Cerebellar nuclear complex (tissue), 1 donor: ENCODE measurements at regions not wholly inside any gene's neighbourhood (a gene's known extent, or its start where the extent isn't known, plus 50 kb on each side); places are given as distances from the start of the nearest gene placed in this dataset.

Experiments
- DNase-seq, 2 experiments: peaks; one replicate each; lab custom pipeline; 2025; lab: John Stamatoyannopoulos, UW

DNA sequence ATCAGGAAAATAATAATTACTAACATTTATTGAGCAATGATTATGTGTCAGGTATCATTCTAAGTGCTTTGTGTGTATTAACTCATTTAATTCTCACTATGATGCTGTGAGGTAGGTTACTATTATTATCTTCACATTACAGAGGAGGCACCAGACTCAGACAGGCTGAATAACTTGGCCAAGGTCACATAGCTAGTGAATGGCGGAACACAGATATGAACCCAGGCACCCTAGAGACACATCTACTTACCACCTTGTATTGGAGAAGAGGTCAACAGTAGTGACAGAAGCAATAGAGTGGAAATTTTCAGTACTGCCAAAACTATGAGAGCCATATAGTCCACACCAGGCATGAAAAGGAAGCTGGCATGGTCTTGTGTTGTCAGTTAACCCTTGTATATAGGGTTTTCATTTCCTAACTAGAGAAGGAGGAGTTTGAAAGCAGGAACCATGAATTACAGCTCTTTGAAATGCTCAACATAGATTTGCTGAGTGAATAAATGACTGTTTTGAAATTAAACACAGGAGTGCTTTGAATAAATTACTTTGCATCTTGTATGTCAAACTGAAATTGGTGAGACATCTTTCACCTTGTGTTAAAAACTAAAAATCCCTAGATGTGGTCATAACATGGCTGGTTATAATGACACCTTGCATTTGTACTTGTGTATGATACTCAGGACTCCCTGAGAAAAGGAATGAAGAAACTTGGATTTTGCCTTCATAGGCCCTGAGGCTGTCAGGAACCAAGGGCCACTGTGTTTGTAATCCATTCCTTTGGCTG is 71.8 kb downstream of the RTL9 start:
- no peak for DNase-seq

DNA sequence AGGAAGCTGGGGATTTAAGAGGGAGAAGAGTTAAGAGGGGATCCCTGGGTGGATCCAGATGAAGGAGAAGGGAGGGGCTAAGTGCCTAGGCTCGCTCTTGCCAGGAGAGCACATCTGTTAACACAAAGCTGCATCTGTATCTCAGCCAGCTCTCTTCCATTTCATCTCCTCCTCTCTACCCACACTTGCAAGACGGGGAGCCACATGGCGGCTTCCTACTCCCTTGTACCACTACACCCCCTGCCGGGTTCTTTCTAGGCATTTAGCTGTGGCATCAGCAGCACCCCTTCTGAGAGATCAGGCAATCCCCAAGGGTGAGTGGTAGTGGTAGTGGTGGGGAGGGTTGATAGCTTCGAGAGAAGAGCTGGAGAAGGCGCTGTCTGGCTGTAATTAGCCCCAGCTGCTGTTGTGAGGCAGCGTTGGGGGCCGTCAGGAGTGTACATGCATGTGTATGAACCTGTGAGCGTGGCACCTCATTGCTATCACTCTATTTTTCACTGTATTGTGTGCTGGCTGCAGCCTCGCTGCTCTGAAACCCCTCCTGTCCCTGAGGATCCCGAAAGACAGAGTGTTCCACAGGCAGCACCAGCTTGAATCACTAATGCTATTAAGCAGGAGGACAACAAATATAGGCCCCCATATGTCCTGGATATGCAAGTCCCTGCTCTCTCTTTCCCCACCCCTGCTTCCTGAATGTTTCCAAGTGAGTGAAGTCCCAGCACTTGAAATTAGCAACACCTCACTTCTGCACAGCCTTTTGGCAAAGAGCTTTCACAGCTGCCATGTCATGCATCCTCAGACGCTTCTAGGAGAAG is 73.7 kb downstream of the RTL9 start:
- no peak for DNase-seq

DNA sequence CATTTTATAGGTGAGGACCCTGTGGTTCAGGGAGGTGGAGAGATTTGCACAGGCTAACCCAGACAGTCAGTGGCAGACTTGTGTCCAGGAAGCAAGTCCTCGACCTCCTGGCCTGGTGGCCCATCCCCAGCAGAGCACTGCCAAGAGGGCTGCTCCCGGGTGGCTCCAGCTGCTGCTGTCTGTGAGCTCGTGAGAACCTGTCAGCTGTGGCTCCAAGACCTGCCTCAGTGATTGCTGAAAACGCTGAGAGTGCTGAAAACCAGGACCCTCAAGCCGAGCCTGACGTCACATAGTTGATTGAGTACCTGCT is 74.2 kb downstream of the RTL9 start:
- DNase-seq, result no peak

DNA sequence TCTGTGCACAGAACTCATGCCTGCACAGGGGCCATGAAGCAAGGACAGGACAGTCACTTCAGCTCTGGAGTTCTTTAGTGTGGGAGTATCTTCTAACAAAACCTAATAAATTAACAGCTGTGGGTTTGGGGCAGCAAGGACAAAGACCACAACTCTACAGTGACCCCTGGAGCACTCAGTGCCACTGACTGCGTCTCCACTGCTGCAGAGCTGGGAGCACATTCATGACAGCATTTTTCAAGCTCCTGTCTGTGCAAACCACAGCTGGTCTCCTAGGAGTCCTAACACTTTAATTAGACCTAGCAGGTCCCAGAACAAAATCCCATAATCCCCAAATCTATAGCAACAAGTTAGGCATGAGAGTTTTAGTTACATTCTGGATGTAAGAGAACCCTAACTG is 76.5 kb downstream of the RTL9 start:
- no peak for DNase-seq

DNA sequence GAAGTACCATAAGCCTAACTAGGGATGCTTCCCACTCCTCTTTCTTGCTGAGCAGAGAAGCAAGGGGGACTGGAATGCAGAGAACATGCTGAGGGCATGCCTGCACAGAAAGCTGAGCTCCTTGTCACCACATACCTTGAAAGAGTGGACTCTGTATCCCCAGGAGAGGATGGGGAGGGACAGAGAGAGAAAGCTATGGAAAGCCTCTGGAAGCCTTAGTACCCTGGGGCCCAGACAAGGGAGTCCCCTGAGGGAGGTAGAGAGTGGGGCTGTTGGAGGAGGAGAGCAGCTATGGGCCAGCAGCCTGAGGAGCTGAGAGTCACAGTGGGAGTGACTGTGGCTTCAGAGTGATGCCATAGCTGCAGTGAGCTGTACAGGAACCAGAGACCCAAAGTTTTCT is 77.9 kb downstream of the RTL9 start:
- DNase-seq, result no peak

DNA sequence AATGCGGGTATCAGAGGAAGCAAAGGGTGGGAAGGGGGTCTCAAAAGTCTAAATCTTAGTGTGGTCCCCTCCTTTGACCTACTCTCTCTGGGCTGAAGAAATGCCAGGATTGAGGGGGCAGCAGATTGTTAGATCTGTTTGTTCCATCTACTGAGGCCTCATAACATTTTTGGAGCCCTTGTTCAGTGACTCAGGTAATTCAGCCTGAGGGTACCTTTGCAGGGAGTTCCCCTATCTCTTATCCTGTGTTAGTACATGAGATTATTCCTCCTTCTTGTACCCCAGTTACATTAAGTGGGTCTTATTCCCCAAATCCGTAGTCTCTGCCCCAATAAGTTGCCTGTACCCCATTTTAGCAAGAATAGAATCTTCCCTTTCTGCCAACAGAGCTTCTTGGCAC is 79.0 kb downstream of the RTL9 start:
- DNase-seq, result no peak

DNA sequence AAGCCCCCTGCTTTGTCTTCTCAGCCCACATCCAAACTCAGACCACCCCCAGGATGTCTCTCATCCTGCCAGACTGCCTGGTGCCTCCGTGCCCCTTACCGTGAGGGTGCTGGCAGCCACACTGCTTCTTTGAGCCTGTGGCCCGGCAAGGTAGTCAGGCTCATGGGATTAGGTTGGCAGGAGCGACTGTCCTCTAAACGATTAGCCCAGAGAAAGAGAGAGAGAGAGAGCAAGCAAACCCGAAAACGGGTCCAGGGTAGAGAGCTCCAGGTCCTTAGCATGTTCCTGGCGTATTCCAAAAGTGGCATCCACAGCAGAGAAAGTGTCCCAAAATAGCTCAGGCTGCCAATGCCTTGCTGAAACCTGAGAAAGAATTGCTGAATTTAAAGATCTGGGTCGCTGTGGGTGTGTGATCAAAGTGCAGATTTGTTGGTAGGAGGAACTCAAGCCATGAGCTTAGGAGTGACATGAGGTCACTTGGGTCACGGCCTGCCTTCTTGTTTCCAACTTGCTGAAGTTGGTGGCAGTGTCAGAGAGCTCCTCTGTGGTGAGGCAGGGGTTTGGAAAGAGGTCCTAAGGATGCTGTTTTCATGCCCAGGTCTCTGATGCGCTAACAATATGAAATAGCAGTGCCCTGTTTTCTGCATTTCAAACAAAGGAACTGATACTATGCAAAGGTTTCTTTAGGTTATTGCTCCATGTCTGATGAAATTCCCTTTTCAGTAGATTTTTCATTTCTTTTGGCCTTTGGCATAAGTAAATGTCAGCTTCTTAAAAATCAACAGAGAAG is 81.6 kb downstream of the RTL9 start:
- DNase-seq, result no peak

DNA sequence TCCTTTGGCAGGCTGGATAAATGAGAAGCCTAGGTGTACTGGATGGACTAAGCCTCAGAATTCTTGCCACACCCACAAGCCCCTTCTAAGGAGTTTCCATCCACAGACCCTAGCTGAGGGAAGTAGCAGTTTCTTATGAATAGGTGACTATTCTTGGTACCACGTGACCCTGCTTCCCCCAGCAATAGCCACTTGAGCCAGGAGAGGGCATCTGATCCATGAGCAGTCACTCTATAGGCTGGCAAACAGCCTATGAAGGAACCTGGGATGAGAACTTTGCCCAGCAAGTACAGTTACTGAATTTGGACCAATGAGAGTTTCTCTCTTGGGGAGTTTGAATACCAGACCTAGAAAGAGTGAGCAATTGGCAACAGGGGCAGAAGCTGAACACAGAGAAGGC is 84.0 kb downstream of the RTL9 start:
- DNase-seq, result no peak

DNA sequence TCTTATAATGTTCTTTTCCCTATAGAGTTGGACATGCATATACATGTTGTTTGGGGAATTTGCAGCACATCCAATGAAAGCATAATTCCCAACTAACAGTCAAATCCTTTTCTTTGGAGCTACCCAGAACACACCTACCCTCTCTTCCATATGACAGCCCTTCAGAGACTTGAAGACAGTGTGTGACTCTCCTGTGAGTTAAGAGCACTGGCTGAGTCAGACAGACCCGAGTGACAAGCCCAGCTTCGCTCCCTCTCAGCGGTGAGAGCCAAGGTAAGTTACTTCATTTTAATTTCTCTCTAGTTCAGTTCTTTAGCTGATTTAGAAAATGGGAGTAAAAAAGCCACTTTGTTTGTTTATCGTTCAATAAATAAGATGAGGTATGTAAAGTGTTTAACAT is 86.3 kb downstream of the RTL9 start:
- no peak for DNase-seq

DNA sequence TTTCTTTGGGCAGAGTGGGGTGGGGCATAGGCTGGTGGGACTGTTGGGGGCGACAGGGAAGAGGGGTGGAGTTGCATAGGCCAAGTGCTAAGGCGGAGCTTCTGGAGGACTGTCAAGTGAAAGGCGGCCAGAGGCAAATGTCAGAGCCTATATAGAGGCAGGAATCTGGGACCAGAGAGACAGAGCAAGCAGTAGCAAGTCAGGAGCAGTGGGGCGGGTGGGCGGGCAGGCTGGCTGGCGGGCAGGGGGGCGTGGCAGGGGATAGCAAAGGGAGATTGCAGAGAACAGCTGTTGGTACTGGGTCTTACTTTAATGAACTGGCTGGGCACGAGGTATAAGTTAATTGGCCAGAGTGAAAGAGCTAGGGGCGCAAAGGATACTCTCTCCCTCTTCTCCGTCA is 89.8 kb downstream of the RTL9 start:
- no peak for DNase-seq

DNA sequence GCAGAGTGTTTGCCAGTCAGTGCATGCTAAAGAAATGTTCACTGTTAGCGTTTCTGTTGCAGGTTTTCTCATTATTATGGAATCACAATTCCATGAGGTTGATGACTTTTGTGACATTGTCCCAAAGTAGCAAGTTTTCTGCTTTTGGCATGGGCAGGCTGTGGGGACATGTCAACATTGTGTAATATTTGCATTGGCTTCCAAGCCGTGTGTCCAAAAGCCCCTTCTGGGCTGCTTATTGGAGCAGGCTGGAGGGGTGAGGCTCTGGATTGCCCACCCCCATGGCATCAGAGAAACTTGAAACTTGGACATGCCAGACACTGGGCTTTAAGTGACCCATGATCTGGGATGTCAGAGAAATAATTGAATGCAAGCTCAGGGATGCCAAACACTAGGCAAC is 90.7 kb downstream of the RTL9 start:
- no peak for DNase-seq

DNA sequence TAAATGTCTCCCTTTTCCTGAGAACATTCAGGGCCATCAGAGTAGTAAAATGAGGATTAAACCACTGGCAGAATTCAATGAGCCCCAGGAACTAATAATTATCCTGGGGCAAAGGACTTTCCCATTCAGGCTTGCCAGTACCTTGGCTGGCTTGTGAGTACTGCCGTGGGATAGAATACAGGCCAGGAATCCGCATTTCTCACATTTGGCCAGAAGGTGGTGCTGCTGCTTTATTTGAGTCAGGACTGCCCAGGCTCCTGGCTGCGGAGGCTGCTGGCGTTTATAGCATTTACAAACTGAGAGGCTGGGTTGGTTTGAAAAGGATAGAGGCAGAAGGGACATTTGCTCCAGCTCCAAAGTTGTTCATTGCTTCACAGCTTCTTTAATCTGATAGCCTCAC is 91.4 kb downstream of the RTL9 start:
- DNase-seq, result peak in 1 of 2 experiments; percentile 36

DNA sequence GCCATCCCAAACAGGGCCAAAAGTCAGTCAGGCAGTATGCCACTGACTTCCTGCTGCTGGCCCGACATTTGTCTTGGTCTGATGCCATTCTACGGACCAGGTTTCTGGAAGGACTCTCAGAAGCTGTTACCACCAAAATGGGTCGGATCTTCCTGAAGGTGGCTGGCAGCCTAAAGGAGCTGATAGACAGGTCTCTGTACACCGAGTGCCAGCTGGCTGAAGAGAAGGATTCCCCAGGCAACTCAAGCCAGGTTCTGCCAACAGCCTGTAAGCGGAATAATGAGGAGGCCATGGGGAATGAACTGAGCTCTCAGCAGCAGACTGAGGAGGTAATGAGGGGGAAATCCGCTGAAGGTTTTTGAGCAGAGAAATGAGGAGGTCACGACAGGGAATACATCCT is 95.7 kb downstream of the RTL9 start:
- peak; percentile 16 to 34 for DNase-seq

DNA sequence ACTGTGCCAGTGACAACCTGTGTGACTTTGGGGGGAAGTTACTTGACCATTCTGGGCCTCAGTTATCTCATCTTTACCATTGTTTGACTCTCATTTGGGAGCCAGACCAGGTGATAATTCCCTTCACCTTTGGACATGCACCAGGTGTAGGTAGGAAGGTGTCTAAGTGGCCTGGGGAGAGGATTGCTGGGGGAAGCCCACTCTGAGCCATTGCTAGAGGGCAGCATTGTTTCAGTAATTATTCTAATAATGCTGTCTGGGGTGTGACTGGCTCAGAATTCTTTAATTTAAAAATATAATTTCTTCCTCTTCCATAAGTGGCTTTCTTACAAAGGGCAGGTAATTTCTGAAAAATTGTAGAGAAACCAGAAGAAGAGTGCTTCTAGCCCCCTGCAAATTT is 104.3 kb downstream of the RTL9 start:
- no peak for DNase-seq

DNA sequence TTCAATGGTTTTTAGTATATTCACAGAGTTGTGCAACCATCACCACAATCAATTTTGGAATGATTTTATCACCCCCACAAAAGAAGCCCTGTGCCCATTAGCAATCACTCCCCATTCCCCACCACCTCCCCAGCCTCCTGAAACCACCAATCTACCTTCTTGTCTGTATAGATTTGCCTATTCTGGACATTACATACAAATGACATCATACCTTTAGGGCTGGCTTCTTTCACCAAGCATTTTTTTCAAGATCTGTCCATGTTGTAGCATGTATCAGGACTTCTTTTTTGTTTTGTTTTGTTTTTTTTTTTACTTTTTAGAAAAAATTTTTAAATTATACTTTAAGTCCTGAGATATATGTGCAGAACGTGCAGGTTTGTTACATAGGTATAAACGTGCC is 108.1 kb downstream of the RTL9 start:
- DNase-seq, result no peak

DNA sequence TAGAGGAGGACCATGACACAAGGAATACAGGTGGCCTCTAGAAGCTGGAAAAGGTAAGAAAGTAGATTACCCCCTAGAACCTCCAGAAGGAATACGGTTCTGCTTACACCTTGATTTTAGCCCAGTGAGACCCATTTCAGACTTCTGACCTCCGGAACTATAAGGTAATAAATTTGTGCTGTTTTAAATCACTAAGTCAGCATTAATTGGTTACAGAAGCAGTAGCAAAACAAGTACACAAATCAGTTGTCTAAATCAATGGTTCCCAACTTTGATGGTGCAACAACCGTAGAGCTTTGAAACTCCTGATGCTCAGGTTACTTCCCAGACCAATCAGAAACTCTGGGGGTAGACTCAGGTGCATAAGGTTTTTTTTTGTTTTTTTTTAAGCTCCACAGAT is 113.6 kb downstream of the RTL9 start:
- DNase-seq, result no peak

DNA sequence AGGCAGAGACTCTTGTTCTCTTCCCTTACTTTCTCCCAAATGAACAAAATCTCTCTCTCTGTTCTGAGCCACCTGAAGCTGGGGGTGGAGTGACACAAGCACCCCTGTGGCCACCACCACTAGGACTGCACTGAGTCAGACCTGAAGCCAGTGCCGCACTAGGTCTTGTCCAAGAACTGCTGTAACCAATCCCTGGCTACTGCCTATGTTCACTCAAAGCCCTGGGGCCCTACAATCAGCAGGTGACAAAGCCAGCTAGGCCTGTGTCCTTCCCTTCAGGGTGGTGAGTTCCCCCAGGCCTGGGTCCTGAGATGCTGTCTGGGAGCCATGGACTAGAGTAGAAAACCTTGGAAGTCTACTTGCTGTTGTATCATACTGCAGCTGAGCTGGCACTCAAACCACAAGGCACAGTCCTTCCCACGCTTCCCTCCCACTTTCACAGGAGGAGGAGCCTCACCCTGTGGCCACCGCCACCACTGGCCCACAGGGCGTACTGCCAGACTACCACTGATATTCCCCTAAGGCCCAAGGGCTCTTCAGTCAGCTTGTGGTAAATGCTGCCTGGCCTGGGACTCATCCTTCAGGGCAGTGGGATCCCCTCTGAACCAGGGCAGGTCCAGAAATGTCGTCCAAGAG is 119.1 kb downstream of the RTL9 start:
- DNase-seq, result no peak

DNA sequence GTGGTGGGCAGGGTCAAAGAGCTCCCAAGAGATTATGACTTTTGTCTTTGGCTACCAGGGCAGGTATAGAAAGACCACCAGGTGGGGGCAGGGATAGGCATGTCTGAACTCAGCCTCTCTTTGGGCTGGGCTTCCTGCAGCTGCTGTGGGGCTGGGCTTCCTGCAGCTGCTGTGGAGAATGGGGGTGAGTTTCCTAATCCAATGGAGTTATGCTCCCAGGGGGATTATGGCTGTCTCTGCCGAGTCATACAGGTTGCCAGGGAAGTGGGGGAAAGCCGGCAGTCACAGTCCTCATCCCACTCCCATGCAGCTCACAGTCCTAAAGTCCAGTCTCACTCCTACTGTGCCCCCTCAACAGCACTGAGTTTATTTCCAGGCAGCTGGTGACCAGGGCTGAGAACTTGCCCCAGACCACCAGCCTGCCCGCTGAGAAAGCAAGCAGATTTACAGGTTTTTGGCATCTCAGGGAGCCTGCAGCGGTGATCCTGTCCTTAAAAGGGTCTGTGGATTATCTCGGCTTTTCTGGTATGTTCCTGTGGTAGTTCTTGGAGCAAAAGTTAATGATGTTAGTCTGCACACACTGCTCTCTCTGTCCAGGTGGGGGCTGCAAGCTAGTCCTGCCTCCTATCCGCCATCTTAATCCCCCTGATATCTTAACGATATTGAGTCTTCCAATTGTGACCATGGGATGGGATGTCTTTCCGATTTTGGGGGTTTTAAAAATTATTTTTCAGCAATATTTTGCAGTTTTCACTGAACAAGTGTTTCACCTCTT is 133.4 kb downstream of the RTL9 start:
- no peak for DNase-seq

DNA sequence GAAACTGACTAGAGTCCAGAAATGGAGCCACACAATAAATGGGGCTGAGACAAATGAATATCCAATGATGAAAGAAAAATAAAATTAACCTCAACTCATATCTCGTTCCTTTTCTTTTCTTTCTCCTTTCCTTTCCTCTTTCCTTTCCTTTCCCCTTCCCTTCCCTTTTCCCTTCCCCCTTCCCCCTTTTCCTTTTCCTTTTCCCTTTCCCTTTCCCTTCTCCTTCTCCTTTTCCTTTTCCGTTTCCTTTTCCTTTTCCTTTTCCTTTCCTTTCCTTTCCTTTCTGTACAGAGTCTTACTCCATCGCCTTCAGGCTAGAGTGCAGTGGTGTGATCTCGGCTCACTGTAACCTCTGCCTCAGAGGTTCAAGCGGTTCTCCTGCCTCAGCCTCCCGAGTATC is 146.3 kb downstream of the RTL9 start:
- no peak for DNase-seq

DNA sequence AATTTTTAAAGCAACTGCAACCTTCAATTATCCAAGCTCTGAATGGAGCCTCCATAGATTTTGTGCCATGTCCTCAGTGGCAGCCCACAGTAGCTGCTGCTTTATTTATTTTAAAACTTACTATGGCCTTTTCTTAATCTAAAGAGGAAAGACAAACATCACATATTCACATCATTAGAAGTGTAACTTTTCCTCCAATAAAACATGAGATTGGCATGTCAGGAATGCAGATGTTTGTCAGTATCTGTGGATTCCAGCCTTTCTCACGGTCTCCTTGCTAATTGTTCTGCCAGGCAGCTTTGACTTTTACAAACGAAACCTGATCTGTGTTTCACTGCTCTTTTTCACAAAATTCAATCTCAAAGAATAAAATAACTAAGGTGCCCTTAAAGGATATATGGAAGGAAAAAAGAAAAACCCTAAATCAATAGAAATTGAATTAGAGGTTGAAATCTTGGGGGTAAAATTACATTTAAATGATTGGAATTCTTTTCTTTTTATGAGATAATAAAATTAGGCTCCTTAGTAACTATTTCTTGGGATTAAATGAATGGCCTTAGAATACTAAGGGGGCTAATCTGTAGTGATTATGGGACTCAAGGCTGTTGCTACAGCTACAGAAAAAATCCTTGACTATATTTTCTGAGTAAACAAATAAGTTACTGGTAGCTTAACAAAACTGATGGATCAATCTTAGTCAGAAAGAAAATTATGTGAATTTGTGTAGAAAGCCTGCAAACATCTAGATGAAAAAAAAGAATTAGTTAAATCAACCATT is 151.3 kb downstream of the RTL9 start:
- no peak for DNase-seq

DNA sequence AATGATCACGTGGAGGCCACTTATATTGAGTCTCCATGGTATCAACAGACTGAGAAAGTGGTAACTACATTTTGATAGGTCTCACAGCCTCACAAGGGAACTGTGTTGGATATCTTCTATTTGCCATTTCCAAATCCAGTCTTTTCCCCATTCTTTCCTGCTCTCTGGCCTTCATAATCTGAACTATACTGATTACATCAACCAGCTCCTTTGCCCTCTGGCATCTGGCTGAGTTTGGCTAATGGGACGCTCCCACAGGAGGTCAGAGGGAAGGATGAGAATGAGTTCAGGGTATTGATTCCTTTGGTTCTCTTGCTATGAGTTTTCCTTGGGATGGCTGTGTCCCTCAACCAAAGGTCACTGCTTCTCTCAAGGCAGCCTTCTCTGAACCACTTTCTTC is 152.6 kb downstream of the RTL9 start:
- DNase-seq, result no peak
